Putamen (tissue), 1 donor: ENCODE measurements at regions not wholly inside any gene's neighbourhood (a gene's known extent, or its start where the extent isn't known, plus 50 kb on each side); places are given as distances from the start of the nearest gene placed in this dataset.
A peak's percentile ranks its signal among the peaks of the same experiment; 100 is the strongest.

Source experiments
- DNase-seq: peaks from one replicate; pipeline ENCODE4 v3.0.0-alpha.2; 2016; ENCODE audit warnings: low spot score

DNA sequence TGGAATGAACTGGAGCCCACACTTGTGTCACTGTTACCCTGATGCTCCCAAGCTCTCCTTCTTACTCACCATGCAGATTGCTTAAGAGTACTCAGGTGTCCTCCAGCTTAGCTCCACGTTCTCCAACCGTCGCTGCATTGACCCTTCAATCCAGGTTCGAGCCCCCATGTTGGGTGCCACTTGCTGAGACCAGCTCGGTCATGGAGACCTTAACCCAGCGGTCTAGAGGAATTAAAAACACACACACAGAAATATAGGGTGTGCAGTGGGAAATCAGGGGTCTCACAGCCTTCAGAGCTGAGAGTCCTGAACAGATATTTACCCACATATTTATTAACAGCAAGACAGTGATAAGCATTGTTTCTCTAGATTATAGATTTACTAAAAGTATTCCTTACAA is 229.1 kb upstream of the APCDD1 start:
- no peak for DNase-seq

DNA sequence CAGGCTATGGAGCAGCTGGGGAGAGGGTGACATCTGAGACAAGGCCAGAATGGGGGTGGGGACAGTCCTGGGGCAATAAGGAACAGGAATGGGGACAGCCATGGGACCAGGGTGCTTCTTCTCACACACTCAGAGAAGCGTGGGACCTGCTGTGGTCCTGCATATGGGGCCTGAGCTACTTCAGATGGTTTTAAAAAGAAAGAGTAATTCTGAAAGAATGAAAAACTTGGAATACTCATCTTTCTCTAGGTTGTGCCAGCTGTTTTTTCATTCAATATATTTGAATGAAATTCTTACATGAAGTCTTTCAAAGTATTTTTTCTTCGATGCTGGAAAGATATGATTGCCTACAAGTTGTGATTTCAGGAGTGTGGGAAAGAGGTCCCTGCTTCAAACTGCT is 227.5 kb upstream of the APCDD1 start:
- DNase-seq: no peak

DNA sequence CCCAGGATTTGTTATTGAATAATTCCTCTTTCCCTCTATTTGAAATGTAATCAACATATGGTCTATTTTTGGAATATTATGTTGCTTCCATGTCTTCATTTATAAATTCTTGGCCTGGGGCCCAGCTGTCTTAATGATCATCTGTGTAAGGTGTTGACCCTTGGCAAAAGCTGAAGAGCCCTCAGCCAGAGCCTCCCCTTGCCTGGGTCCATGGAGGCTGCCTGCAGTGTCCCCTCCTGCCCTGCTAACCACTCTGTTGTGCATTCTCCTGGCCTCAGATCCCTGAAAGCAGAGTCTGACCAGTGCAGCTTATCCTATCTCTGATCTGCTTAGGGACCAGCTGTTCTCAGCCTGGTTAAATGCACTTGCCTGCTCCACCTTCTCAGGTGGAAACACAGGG is 226.1 kb upstream of the APCDD1 start:
- no peak for DNase-seq

DNA sequence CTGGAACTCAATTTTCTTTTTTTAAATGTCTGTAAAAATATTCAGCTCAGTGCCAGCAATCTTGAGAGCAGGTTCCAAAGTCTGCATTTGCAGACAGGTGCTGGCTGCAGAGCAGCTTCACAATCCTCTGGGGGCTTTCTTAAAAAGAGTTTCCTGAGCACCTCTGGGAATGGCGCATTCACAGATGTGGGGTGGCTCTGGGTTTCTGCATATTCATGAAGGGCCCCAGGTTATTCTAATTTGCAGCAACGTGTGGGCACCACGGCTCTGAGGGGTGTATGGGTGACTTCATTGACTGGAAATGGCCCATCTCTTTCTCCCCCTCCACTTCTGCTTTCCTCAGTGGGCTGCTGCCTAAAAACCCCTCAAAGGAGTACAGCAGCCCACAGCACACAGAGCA is 225.0 kb upstream of the APCDD1 start:
- no peak for DNase-seq

DNA sequence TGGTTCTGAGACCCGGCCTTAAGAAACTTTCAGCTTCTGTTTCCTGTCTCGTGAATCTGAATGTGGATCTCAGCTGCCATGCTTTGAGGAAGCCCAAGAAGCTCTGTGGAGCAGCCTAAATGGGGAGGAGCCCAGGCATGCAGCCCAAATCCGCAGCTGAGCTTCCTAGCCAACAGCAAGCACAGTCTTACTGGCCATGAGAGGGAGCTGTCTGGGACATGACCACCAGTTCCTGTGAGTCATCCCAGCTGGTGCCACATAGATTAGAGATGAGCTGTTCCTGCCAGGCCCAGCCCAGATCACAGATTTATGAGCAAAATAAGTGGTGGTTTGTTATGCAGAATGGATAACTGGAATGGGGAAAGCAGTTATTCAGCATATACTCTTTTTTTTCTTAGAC is 224.4 kb upstream of the APCDD1 start:
- no peak for DNase-seq

DNA sequence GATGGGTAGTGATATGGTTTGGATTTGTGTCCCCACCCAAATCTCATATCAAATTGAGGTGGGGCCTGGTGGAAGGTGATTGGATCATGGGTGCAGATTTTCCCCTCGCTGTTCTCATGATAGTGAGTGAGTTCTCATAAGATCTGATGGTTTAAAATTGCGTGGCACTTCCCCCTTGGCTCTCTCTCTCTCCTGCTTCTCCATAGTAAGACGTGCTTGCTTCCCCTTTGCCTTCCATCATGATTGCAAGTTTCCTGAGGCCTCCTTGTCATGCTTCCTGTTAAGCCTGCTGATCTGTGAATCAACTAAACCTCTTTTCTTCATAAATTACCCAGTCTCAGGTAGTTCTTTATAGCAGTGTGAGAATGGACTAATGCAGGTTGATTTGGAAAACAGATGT is 223.2 kb upstream of the APCDD1 start:
- no peak for DNase-seq

DNA sequence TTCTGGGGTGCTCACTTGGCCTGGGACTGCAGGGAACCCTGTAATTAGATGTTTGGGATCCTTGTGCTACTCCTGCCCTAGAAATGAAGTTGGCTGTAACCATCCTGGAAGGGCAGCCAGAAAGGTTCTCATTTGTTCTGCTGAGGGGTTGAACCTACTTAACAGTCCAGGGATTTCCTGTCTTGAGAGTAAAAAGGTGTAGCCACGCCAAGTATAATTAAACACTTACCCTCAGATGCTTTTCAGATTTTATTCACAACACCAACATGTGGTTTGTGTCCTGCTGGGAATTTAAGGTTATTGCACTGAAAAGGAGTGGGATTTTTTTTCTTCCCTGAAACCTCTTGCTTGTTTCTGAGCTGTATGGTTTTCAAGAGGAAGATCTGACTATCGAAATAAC is 222.4 kb upstream of the APCDD1 start:
- DNase-seq: peak; percentile 51

DNA sequence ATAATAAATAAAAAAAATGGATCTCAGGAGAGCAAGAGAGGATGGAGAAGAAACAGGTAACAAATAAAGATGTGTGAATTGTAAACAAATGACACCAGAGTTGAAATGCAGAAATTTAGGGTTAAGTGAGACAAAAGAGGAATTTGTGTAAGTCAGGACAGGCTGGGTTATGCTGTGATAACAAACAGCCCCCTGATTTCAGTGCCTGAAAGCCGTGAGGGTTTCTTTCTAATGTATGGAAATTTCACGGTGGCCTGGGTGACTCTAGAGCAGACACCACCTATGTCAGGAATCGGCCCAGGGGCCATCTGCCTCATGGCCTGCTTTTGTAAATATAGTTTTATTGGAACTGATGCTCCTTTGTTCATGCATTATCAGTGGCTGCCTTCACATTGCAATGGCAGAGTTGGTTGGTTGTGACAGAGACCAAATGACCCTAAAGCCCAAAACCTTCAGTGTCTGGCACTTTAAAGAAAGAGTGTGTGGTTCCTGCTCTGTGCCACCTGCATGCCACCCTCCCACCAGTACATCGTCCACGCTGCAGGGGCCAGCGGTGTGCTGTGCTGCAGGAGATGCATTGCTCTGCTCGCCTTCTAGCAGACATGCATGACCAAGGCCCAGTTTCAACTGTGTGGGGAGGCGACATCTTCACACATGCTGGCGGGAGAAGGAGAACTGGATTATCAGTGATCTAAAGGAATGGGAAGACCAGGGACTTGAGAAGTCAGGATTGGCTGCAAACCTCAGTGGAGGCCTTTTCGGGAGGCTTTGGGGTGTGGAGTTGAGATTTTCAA is 221.2 kb upstream of the APCDD1 start:
- no peak for DNase-seq

DNA sequence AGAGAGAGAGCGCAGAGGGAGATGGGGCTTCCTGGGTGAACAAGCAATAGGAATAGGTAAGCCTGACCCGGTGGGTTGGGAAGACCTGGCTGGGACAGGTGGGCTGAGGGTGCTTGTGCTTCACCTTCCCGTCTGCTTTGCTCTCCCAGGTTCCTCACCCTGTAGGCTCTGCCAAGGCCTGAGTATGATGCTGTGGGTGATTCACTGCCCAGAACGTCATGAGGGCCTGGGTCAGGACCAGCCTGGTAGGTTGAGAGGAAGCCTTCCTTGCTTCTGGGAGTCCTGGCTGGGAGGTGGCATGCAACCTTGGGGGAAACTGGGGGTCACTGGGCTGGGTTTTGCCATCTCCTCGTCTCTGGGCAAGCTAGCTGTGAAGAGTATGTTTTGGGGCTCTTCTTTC is 220.2 kb upstream of the APCDD1 start:
- no peak for DNase-seq

DNA sequence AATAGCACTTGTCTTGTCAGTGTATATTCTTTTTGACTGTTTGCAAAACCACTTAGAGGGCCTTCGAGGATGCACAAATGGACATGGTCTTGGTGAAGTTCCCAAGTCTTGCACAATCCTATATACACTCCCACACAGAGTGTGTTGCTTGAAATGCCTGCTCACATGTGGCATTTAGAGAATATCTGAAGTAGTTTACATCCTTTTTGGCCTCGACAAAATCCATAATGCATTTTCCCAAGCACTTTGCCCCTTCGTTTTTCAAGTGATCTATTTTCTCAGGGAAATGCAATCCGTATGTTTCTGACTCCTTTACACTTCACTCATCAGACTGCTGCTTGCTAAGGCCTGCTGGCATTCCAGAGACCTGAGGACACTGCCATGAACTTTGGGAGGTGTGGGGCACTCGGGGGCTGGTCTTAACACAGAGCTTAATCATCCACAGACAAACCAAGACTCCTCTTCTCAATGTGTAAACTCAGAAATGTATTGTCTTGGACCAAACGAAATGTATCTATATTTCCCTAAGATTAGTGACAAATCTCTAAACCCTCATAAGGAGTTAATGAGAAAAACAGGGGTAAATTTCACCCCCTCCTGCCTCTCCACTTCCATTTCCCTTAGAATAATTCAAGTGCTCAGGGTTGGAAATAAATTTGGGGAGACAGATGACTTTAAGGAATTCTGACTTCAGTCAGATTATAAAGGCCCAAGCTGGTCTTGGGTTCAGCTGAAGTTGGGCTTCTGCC is 219.3 kb upstream of the APCDD1 start:
- no peak for DNase-seq

DNA sequence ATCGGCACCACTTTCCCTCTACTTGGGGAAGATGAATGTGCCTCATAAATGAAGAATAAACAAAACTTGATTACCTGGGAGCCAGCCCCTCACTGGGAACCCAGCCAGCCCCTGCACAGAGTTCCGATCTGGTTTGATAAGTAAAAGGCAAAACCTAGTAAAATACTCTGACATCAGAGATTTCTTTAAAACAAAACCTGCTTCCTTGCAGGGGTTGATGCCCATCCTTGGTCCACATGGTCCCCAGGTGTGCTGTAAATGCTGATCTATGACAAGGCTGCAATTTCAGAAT is 218.8 kb upstream of the APCDD1 start:
- no peak for DNase-seq

DNA sequence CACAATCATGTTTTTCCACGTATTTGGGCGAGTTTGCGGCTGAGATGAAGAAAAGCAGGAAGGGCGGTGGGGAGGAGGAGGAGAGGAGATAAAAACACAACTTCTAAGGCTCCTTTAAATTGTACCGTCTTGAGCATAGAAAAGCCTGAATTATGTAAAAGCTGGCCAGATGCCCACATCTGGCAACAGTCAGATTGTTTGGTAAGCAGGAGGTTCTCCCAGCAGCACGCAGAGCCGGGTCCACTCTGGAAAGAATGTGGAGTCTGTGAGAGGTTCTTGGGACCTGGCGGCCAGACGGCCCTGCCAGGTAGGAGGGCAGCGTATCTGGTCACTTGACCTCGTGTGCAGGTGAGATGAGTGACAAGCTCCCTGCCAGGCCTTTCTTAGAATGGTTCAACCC is 215.3 kb upstream of the APCDD1 start:
- no peak for DNase-seq

DNA sequence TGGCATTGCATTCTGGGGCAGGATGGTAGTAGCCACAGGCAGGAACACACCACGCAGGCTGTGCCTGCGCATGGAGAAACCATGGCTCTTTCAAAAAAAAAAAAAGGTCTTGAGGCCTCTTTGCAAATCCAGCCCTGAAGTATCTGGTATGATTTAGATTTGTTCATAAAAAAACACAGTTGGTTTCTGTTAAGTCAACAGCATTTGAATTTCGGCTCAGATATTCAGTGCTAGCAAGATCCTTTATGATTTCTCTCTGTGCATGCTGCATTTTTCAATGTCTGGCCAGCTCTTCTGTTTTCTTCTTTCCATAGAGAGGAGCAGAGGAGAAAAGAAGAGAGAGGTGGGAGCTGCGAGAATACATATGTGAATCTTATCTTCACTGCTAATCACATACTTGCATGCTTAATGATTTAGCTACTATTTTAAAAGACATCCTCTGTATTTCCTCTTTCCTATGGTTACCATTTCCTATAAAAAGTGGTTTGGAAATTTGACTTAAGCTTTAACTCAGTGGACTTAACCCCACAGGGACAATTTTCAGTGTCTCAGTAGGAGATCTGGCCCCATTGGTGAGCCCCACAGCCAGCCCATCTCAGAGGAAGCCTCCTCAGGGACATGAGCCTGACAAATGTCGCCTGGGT is 214.3 kb upstream of the APCDD1 start:
- no peak for DNase-seq

DNA sequence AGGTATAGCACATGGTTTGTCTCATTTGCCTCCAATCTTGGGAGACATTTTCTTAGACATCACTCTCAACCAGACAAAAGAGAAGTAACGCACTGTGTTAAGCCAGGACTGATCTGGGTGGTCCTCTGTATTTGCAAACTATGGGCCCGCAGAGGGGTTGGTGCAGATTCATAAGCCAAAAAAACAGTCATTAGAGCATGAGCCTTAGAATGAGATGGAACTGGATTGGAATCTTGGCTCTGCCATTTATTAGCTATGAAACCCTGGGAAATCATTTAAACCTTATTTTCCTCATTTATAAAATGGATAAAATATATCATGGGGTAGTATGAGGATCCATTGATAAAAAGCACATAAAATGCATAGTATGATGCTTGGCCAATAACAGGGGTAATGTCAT is 213.5 kb upstream of the APCDD1 start:
- no peak for DNase-seq

DNA sequence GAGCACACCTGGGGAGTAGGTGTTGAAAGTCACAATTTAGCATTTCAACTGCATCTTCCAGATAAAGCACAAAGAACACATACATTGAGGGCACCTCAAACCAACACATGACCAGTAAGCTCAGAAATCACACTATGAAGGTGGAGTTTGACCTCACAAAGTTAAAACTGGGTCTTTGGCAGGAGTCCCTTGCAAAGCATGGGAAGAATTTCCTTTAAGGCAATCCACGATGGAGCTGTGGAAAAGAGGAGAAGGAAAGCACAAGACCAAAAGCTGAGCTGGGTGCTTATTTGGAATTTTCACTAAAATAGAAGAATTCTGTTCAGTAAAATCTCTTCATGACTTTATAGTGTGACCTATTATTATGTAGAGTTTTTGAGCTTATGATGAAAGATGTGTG is 212.9 kb upstream of the APCDD1 start:
- DNase-seq: no peak

DNA sequence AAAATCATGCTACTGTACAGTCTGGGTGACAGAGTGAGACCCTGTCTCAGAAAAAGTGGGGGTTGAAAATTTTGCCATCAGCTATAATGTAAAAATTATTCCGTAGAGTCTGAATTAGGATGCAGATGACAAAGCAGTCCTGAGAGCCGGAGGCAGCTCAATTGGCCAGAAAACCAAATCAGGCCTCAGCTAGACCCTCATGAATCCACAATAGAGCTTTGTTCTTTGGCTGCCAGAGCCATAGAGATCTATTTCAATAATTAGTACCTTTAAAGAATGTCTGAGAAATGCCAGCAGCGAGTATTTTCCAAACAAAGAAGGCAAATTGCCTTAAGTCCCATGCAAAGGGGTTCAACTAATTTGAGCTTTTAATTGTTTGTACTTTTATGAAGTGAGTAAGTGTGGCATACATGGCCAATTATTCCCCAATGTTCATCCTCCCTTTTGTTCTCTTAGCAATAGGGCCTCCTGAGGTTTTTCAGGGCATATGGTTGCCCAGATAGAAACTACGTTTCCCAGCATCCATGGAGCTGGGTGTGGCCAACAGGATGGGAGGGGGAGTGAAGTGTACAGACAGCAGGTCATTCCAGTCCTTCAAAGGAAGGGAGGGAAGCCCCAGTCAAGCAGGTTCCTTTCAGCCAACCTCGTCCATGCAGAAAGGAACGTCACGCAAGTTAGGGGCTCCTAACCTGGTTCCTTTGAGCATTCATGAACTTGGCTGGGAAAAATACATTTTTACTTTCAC is 211.3 kb upstream of the APCDD1 start:
- peak; percentile 48 for DNase-seq

DNA sequence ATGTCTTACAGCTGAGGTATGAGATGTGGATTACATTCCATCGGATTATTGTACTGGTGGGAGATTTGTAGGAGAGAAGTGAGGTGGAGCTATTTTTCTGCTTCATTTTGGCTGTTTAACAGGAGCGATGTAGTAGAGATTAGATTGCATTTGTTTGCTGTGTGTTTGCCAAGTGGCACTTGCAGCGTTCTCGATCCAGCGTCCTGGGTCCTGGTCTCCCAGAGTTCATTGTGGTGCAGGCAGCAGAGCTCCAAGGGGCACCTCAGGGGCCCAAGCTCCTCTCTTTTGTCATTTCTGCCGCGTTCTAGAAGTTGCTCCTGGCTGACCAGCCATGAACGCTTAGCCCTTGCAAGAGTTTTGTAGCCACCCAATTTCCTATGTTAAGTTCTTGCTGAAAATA is 210.1 kb upstream of the APCDD1 start:
- DNase-seq: no peak

DNA sequence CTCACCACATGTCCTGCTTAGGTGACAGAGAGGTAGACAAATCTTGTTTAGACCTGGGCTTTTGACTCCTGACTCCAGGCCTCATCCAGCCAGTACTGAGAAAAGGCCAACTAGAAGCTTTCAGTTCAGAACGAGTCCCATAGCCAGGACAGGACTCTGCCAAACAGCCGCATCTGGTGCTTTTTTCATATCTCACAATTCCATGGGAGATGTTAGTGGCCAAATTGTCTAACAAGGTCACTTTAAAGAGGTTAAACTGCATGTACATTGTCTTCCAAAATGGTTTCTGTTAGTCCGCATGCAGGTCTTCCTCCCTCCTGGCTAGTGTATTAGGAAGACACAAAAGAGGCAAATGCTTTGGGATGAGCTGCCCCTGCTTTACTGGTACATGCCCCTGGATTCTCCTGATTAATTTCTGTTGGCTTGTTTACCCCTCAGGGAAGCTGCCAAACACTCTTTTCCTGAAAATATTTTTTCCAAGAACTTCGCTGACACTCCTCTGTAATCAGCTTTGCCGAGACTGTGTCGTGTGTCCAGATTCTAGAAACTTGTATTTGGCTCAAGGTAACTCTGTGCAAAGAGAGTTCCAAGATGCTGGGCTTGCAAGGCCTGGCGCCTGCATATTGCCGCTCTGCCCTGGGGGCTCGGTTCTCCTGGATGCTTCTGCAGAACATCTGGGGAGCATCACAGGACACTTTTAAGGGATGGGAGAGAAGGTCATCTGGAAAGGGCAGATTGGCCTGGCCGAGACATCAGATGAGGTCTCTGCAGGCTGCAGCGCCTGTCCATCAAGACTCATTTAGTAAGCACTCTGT is 209.2 kb upstream of the APCDD1 start:
- DNase-seq: no peak

DNA sequence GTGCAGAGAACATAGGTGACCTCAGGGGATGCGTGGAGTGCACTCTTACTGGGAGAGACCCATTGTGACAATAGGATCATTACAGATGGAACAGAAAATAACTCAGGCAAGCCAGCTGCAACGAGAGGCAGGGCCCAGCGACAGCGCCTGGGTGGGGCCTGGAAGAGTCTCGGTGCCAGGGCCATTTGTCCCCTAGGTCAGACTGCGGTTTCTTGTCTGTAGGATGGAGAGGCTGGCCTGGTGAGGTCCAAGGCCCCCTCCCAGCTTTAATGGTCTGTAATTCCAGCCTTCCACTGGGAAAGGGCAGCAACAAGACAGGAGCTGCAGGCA is 208.6 kb upstream of the APCDD1 start:
- DNase-seq: no peak

DNA sequence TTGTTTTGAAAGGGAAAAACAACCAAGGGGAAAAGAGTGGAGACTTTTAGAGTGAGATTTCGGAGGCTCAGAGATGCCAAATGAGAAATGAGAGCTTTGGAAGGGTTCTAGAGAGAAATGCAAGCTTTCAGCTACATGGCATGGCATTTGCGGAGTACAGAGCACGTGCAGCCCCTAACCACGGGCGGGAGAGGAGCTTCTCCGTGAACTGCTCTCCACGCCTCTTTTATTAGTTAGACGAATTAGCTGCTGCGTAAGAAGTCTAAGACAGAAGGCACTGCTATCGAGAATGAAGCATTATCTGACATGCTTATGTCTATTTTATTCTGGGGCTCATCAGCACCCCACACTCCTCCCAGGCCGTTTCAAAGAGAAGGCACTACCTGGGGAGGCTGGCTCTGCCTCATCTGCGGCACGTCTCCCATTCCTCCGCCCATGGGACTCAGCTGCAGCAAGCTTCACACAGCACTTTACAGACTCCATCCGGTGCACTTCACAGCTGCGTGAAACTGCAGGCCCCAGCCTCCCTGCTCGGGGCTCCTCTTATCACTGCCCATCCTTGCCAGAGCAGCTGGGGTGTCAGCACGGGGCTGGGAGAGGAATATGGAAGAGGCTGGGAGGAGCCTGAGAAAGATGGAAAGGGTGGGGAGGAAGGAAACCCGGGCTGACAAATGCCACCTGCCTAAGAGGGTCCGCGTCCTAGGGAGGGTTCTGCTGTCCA is 207.3 kb upstream of the APCDD1 start:
- no peak for DNase-seq

DNA sequence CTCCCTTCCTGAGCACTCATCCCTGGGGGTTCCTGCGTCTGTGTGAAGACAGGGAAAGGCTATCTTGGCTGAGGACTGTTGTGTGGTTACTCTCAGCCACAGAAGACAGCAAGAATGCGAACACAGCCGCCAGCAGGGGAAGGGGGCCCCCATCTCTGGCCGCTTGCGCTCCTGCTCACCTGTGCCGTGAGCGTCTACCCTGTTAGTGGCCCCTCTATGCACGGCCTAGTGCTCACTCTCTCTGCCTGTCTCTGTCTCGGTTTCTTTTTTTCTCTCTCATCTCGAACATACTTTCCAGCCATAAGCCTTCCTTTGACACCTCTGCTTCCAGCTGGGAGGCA is 206.7 kb upstream of the APCDD1 start:
- no peak for DNase-seq

DNA sequence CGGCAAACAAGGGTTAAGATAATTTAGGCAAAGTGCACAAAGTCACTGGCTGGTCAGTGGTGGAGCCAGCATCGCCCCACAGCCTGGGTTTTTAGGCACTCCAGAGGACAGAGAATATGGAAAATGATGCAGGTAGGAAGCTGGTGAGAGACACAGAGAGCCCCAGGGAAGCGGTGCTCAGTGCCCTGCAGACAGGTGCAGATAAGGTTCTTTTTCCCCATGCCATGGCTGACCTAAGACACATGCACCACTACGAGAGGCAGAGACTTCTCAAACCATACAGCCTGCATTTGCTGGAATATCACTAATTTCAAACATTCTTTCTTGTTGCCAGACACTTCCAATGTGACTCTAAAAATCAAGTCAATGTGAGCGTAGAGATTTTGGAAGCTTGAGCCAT is 205.7 kb upstream of the APCDD1 start:
- DNase-seq: no peak
